PC-3 (cell line): ENCODE measurements at regions not wholly inside any gene's neighbourhood (a gene's known extent, or its start where the extent isn't known, plus 50 kb on each side); places are given as distances from the start of the nearest gene placed in this dataset.

Source experiments
- ATAC-seq: fragments of 200-7000 bp; cut with Tn5 transposase; 2 replicates; pipeline ENCODE4 v1.9.1; 2020; ENCODE audit warnings: mild to moderate bottlenecking, moderate library complexity
- BruUV-seq: library from RNA; stranded (reverse); fragments of 400-500 nt; replicated peaks from 2 replicates; lab custom pipeline; 2021; lab: Mats Ljungman, UMichigan
- CTCF ChIA-PET: fragments of 300-600 bp; sonication (Branson Sonifier 250); formaldehyde crosslinking; loops from one replicate; lab custom pipeline; 2022; ENCODE audit warnings: antibody characterized with exemption; lab: Charles Lee
- POLR2A ChIA-PET: fragments of 300-600 bp; sonication (Branson Sonifier 250); formaldehyde crosslinking; loops from one replicate; lab custom pipeline; 2022; ENCODE audit warnings: antibody characterized with exemption; ENCODE audit not compliant: unreplicated experiment; lab: Charles Lee
- DNase-seq: peaks from one replicate; pipeline ENCODE4 v3.0.0-alpha.2; 2015
- H2AFZ ChIP-seq: fragments of 300-600 bp; sonication (generic); 2 replicates; pipeline ENCODE4 v1.6.0; 2016; ENCODE audit warnings: antibody characterized with exemption, low read length
- H3F3A ChIP-seq: fragments of 300-600 bp; sonication (generic); one replicate; pipeline ENCODE4 v1.6.0; 2017; ENCODE audit warnings: antibody characterized with exemption, low read length, control low read depth, mild to moderate bottlenecking; ENCODE audit not compliant: unreplicated experiment
- H3K27ac ChIP-seq: fragments of 300-600 bp; sonication (generic); 2 replicates; pipeline ENCODE4 v1.5.1; 2016; ENCODE audit warnings: mild to moderate bottlenecking, low read length
- H3K27me3 ChIP-seq: fragments of 300-600 bp; sonication (generic); 2 replicates; pipeline ENCODE4 v1.6.1; 2016; ENCODE audit warnings: low read length, mixed read lengths
- H3K36me3 ChIP-seq: fragments of 300-600 bp; sonication (generic); 2 replicates; pipeline ENCODE4 v1.6.1; 2016; ENCODE audit warnings: low read depth, mixed run types, low read length, mixed read lengths
- H3K4me1 ChIP-seq: fragments of 300-600 bp; sonication (generic); 2 replicates; pipeline ENCODE4 v1.5.1; 2016; ENCODE audit warnings: low read length; ENCODE audit not compliant: insufficient read depth
- H3K4me2 ChIP-seq: fragments of 300-600 bp; sonication (generic); 2 replicates; pipeline ENCODE4 v1.6.0; 2016; ENCODE audit warnings: low read length
- H3K4me3 ChIP-seq: fragments of 300-600 bp; sonication (generic); 2 replicates; pipeline ENCODE4 v1.5.1; 2016; ENCODE audit warnings: mild to moderate bottlenecking, low read length, mixed read lengths
- H3K79me2 ChIP-seq: fragments of 300-600 bp; sonication (generic); 2 replicates; pipeline ENCODE4 v1.6.1; 2017; ENCODE audit warnings: low read length, mixed read lengths
- H3K9ac ChIP-seq: fragments of 300-600 bp; sonication (generic); 2 replicates; pipeline ENCODE4 v1.6.0; 2016; ENCODE audit warnings: mild to moderate bottlenecking, low read length
- H3K9me2 ChIP-seq: fragments of 300-600 bp; sonication (generic); replicated peaks from 2 replicates; pipeline ENCODE4 v1.6.1; 2016; ENCODE audit warnings: mixed run types, low read length, mixed read lengths
- H3K9me3 ChIP-seq: fragments of 300-600 bp; sonication (generic); 2 replicates; pipeline ENCODE4 v1.6.1; 2016; ENCODE audit warnings: low read length, mixed read lengths
- H4K20me1 ChIP-seq: fragments of 300-600 bp; sonication (generic); 2 replicates; pipeline ENCODE4 v1.6.1; 2016; ENCODE audit warnings: low read length, mixed read lengths
- EZH2 ChIP-seq: fragments of 300-600 bp; sonication (generic); IDR thresholded peaks from one replicate; pipeline ENCODE4 v1.6.1; 2017; ENCODE audit warnings: antibody characterized with exemption, mild to moderate bottlenecking, low read length; ENCODE audit not compliant: unreplicated experiment
- EZH2phosphoT487 ChIP-seq: fragments of 300-600 bp; sonication (generic); IDR thresholded peaks from 2 replicates; pipeline ENCODE4 v1.6.1; 2018; ENCODE audit warnings: mild to moderate bottlenecking, antibody characterized with exemption, low read length, borderline replicate concordance
- intact Hi-C: fragments of 100-400 bp; cut with micrococcal nuclease; formaldehyde crosslinking; loops from 2 replicates; pipeline ENCODE4 v1.9.0; 2023
- TF ChIP-seq, protein P1 (sequence below): fragments of 300-600 bp; sonication (generic); conservative IDR thresholded peaks from 2 replicates; pipeline ENCODE4 v1.5.1; 2017; ENCODE audit warnings: antibody characterized with exemption, low read depth, mild to moderate bottlenecking, low read length

GRCh38 chr1:163565166-163565565 is 243.4 kb downstream of the NUF2 start:
- H3K27me3 ChIP-seq, result no peaks in the 10 kb centered on the region
- no TSS peak for BruUV-seq
- H3K79me2 ChIP-seq, result no peaks in the 10 kb centered on the region
- intact Hi-C loops, result no loop called here
- no peak overlapping the region for H2AFZ ChIP-seq
- H3K4me2 ChIP-seq, result no peak overlapping the region
- H3K4me3 ChIP-seq, result no peak overlapping the region
- H3K9me3 ChIP-seq, result no peaks in the 10 kb centered on the region
- H3F3A ChIP-seq, result no peaks in the 10 kb centered on the region
- no peaks in the 10 kb centered on the region for H4K20me1 ChIP-seq
- no peak overlapping the region for H3K27ac ChIP-seq
- TF ChIP-seq EZH2 (no peak), EZH2phosphoT487 (no peak)
- TF ChIP-seq, protein P1, sequence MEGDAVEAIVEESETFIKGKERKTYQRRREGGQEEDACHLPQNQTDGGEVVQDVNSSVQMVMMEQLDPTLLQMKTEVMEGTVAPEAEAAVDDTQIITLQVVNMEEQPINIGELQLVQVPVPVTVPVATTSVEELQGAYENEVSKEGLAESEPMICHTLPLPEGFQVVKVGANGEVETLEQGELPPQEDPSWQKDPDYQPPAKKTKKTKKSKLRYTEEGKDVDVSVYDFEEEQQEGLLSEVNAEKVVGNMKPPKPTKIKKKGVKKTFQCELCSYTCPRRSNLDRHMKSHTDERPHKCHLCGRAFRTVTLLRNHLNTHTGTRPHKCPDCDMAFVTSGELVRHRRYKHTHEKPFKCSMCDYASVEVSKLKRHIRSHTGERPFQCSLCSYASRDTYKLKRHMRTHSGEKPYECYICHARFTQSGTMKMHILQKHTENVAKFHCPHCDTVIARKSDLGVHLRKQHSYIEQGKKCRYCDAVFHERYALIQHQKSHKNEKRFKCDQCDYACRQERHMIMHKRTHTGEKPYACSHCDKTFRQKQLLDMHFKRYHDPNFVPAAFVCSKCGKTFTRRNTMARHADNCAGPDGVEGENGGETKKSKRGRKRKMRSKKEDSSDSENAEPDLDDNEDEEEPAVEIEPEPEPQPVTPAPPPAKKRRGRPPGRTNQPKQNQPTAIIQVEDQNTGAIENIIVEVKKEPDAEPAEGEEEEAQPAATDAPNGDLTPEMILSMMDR, result no peak
- H3K9ac ChIP-seq, result no peak overlapping the region
- ChIA-PET CTCF (no interaction called here), POLR2A (no interaction called here)
- H3K9me2 ChIP-seq, result no peaks in the 10 kb centered on the region
- DNase-seq (no peak), ATAC-seq (no peak)
- no peaks in the 10 kb centered on the region for H3K4me1 ChIP-seq
- no peaks in the 10 kb centered on the region for H3K36me3 ChIP-seq

- Histone ChIP-seq H4K20me1 (no peaks in the 10 kb centered on the region), H3K4me3 (no peak overlapping the region), H3K79me2 (no peaks in the 10 kb centered on the region), H3K4me1 (no peaks in the 10 kb centered on the region), H3F3A (no peaks in the 10 kb centered on the region), H2AFZ (no peak overlapping the region), H3K9me3 (no peaks in the 10 kb centered on the region), H3K27me3 (peaks cover 8% of the 10 kb centered on the region; the same call in 1 of the 2 replicates), H3K9ac (no peak overlapping the region), H3K9me2 (no peaks in the 10 kb centered on the region), H3K27ac (no peak overlapping the region), H3K4me2 (no peak overlapping the region), H3K36me3 (no peaks in the 10 kb centered on the region)
- ChIA-PET CTCF (no interaction called here), POLR2A (no interaction called here)
- TF ChIP-seq EZH2phosphoT487, result no peak
- intact Hi-C loops, result no loop called here
- BruUV-seq, result no TSS peak
- DNase-seq, result no peak
- ATAC-seq, result no peak
These were observed 248.3 kb downstream of the NUF2 start for GRCh38 chr1:163570071-163570470.

GRCh38 chr1:163571950-163572349 is 250.2 kb downstream of the NUF2 start:
- Histone ChIP-seq H3K36me3 (no peaks in the 10 kb centered on the region), H4K20me1 (no peaks in the 10 kb centered on the region), H3K9me2 (no peaks in the 10 kb centered on the region), H3F3A (no peaks in the 10 kb centered on the region), H3K79me2 (no peaks in the 10 kb centered on the region), H2AFZ (no peak overlapping the region), H3K4me3 (no peak overlapping the region), H3K9ac (no peak overlapping the region), H3K27me3 (peaks cover 8% of the 10 kb centered on the region; the same call in 1 of the 2 replicates), H3K4me2 (no peak overlapping the region), H3K27ac (no peak overlapping the region), H3K4me1 (no peaks in the 10 kb centered on the region), H3K9me3 (no peaks in the 10 kb centered on the region)
- CTCF ChIA-PET, result no interaction called here
- POLR2A ChIA-PET, result no interaction called here
- intact Hi-C loops, result no loop called here
- DNase-seq, result no peak
- TF ChIP-seq EZH2 (no peak), EZH2phosphoT487 (no peak)
- TF ChIP-seq, protein P1, result no peak
- ATAC-seq, result no peak
- BruUV-seq, result no TSS peak
